ENCODE measurements at regions not wholly inside any gene's neighbourhood (a gene's known extent, or its start where the extent isn't known, plus 50 kb on each side); places are given as distances from the start of the nearest gene placed in this dataset.
A peak's percentile ranks its signal among the peaks of the same experiment; 100 is the strongest.
"Not testable (repeated sequence)": the region's sequence is repeated elsewhere in the genome, so short reads cannot be mapped to it uniquely, and the experiment has no call there.

DNA sequence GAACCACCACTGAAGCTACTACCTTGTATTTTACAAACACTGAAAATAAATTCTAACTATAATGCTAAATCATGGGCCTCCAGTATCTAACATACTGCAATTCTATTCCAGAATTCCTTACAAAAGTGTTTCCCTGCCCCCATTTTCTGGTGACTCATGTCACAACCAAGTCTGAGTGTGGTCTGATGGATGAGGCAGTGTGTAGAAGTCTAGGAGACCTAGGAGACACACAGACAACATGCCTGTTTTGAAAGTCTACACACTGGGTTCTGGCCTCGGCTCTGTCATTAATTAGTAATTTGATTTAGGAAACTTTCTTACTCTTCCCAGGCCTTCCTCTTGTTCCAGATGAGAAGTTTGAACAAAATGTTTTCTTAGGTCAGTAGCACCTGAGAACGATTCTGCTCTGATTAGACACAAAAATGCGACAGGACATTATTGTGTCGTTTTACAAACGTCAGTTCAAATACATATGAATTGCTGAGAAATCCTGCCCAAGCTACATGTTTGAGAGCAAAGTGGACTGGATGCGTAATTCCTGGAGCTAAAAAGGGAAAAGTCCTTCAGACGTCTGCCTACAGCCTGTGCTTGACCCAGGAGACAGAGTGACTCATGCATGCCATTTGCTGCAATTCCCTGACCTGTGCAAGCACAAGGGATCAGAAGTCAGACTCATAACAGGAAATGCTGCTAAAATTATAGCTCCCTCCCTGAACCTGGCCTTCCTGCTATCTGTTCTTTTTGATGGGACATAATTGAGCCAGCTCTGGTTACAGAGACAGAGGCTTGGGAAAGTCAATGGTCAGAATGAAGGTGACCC, 494.4 kb downstream of the SOX11 start:
- H3K4me3 ChIP-seq (ENCODE audit: control insufficient read depth, low read depth, low read length): no peak overlapping the region
- no peak for TF ChIP-seq CTCF (conservative IDR thresholded peaks at IDR 0.05; ENCODE audit: control insufficient read depth, insufficient read depth, low read depth, low read length)
- peak; percentile 82 for DNase-seq (ENCODE audit: low read depth)

- DNase-seq (ENCODE audit: low read depth): no peak
- no peak overlapping the region for H3K4me3 ChIP-seq (ENCODE audit: control insufficient read depth, low read depth, low read length)
Measured at GRCh38 chr2:6196449-6196848, 504.3 kb downstream of the SOX11 start.

GRCh38 chr2:6198370-6198919, 506.3 kb downstream of the SOX11 start:
- not testable (repeated sequence) for DNase-seq (ENCODE audit: low read depth); H3K4me3 ChIP-seq (ENCODE audit: control insufficient read depth, low read depth, low read length)

More at GRCh38 chr2:6196449-6196848, 504.3 kb downstream of the SOX11 start:
- TF ChIP-seq CTCF (conservative IDR thresholded peaks at IDR 0.05; ENCODE audit: control insufficient read depth, insufficient read depth, low read depth, low read length): no peak

DNA sequence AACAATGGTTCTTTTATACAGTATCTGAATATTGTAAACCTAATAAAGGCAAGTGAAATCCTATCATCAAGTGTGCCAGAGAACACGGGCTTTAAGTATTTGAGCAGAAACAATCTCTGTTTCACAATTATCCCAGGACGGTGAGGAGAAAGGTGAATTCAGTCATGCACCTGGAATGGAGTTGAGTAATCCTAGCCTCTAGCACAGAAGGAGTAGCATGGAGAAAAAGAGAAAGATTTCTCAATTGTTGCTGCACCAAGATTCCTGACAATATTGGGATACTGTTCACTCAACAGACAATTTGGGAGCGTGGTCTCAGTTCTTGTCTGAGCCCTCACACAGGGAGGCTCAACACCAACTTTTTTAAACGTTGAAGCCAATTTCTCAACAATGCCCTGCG, 510.6 kb downstream of the SOX11 start:
- DNase-seq (ENCODE audit: low read depth): no peak
- no peak for TF ChIP-seq CTCF (conservative IDR thresholded peaks at IDR 0.05; ENCODE audit: control insufficient read depth, insufficient read depth, low read depth, low read length)
- H3K4me3 ChIP-seq (ENCODE audit: control insufficient read depth, low read depth, low read length): no peak overlapping the region

DNA sequence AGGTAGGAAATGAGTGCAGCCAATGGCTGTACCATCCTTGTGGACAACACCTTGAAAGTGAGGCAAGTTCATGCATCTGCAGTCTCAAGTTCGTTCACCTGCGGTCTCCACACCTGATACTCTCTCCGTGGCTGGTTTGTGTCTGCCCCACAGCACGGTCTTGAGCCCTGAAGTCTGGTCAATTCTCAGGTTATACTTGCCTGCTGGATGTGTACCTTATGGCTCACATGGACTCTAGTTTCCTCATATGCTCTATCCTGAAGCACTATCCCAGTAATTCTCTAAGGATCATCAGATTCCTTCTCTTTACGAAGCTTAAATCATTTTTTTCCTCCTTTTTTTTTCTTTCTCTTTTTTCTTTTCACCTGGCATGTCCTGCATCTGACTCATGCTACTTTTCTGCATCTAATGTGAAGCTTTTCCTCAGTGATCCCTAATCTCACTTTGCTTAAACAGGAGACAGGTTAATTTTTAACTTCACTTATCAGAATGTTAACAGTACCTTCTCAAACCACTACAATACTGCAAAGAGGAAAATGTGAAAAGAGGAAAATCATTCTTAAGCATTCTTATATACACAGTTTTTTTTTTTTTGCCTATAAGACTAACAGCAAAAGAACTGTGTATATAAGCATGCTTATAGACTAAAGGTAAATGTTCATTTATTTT, 511.2 kb downstream of the SOX11 start:
- TF ChIP-seq CTCF (conservative IDR thresholded peaks at IDR 0.05; ENCODE audit: control insufficient read depth, insufficient read depth, low read depth, low read length): no peak

DNA sequence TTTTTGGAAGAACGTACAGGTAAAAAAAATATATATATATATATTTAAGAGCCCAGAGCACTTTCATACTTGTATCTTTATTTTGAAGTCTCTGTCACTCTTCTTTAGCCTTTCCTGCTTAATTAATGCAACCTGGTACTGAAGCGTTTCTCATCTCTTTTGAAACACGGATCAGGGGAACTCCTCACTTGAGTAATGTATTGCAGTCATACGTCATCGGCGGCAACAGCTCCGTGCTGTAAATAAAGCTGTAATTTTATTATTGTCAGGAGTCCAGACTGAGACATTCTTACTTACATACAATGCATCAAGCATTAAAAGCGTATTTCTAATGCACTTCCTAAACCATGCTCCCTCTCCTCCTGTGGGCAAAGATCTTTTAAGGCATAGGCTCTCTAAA, 514.7 kb downstream of the SOX11 start:
- DNase-seq (ENCODE audit: low read depth): no peak
- TF ChIP-seq CTCF (conservative IDR thresholded peaks at IDR 0.05; ENCODE audit: control insufficient read depth, insufficient read depth, low read depth, low read length): no peak
- no peak overlapping the region for H3K4me3 ChIP-seq (ENCODE audit: control insufficient read depth, low read depth, low read length)

More for the DNA sequence above, 511.2 kb downstream of the SOX11 start:
- no peak for DNase-seq (ENCODE audit: low read depth)
- no peak overlapping the region for H3K4me3 ChIP-seq (ENCODE audit: control insufficient read depth, low read depth, low read length)

DNA sequence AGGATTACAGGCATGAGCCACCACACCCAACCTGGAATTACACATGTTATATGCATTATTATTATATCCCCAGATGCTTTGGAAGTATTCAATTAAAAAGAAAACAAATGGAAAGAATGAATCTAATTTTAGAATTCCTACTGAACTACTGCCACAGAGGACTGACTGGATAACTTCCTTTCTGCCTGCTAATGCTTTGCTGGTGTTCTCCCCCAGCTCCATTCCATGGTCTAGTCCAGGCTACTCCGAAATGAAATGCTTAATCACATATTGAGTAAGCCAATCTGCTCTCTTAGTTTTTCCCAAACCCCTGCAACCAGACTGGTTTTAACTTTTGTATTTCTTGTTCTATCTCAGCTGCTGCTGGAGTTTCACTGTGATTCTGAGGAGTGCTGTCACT, 519.1 kb downstream of the SOX11 start:
- no peak for TF ChIP-seq CTCF (conservative IDR thresholded peaks at IDR 0.05; ENCODE audit: control insufficient read depth, insufficient read depth, low read depth, low read length)
- DNase-seq (ENCODE audit: low read depth): no peak
- no peak overlapping the region for H3K4me3 ChIP-seq (ENCODE audit: control insufficient read depth, low read depth, low read length)
